GM19372 (cell line): ENCODE measurements at regions not wholly inside any gene's neighbourhood (a gene's known extent, or its start where the extent isn't known, plus 50 kb on each side); places are given as distances from the start of the nearest gene placed in this dataset.

Experiments used
- ATAC-seq: cut with Tn5 transposase; IDR thresholded peaks from one replicate; pipeline ENCODE4 v1.9.1; 2021; ENCODE audit warnings: mild to moderate bottlenecking, low read depth, moderate library complexity; ENCODE audit not compliant: unreplicated experiment

- ATAC-seq, result no peak
These were observed 796.3 kb downstream of the SEMA5A start for GRCh38 chr5:8749556-8749955.

- no peak for ATAC-seq
These were observed 795.8 kb downstream of the SEMA5A start for GRCh38 chr5:8750100-8750499.

- no peak for ATAC-seq
These were observed 793.9 kb downstream of the SEMA5A start for GRCh38 chr5:8751971-8752370.

GRCh38 chr5:8752595-8752994 is 793.3 kb downstream of the SEMA5A start:
- ATAC-seq, result no peak

- no peak for ATAC-seq
These were observed 789.3 kb downstream of the SEMA5A start for GRCh38 chr5:8756498-8757084.

GRCh38 chr5:8765886-8766285 is 780.0 kb downstream of the SEMA5A start:
- ATAC-seq, result no peak

- no peak for ATAC-seq
These were observed 779.4 kb downstream of the SEMA5A start for GRCh38 chr5:8766448-8766847.

- no peak for ATAC-seq
These were observed 778.8 kb downstream of the SEMA5A start for GRCh38 chr5:8767111-8767510.

GRCh38 chr5:8767746-8768145 is 778.1 kb downstream of the SEMA5A start:
- no peak for ATAC-seq

- ATAC-seq, result no peak
These were observed 776.2 kb downstream of the SEMA5A start for GRCh38 chr5:8769631-8770030.

- ATAC-seq, result no peak
These were observed 775.4 kb downstream of the SEMA5A start for GRCh38 chr5:8770431-8770830.

GRCh38 chr5:8773046-8773615 is 772.7 kb downstream of the SEMA5A start:
- no peak for ATAC-seq

- no peak for ATAC-seq
These were observed 761.2 kb downstream of the SEMA5A start for GRCh38 chr5:8784692-8785091.

GRCh38 chr5:8788246-8788645 is 757.6 kb downstream of the SEMA5A start:
- ATAC-seq, result no peak

- no peak for ATAC-seq
These were observed 740.2 kb downstream of the SEMA5A start for GRCh38 chr5:8805653-8806052.

- ATAC-seq, result no peak
These were observed 738.2 kb downstream of the SEMA5A start for GRCh38 chr5:8807636-8808035.

- no peak for ATAC-seq
These were observed 734.3 kb downstream of the SEMA5A start for GRCh38 chr5:8811581-8811980.

- no peak for ATAC-seq
These were observed 732.7 kb downstream of the SEMA5A start for GRCh38 chr5:8813180-8813579.

GRCh38 chr5:8814105-8814504 is 731.8 kb downstream of the SEMA5A start:
- no peak for ATAC-seq

- no peak for ATAC-seq
These were observed 721.5 kb downstream of the SEMA5A start for GRCh38 chr5:8824371-8824770.

GRCh38 chr5:8825139-8825757 is 720.6 kb downstream of the SEMA5A start:
- no peak for ATAC-seq

GRCh38 chr5:8826508-8826907 is 719.4 kb downstream of the SEMA5A start:
- no peak for ATAC-seq
